ENCODE measurements at regions not wholly inside any gene's neighbourhood (a gene's known extent, or its start where the extent isn't known, plus 50 kb on each side); places are given as distances from the start of the nearest gene placed in this dataset.

GRCh38 chr13:73773168-73773549, 361.0 kb downstream of the KLF12 start:
- TF ChIP-seq CTCF (IDR thresholded peaks at IDR 0.05; ENCODE audit: unreplicated experiment): no peak
- Mint-ChIP-seq H3K27ac (no peak overlapping the region), H3K9me3 (peaks cover 4% of the 10 kb centered on the region), H3K4me3 (no peak overlapping the region), H3K36me3 (peaks cover 18% of the 10 kb centered on the region), H3K4me1 (peaks cover 8% of the 10 kb centered on the region), H3K27me3 (ENCODE audit: low read depth) (no peaks in the 10 kb centered on the region)
- DNase-seq (ENCODE audit: low spot score in 2 of 2, unreplicated experiment in 2 of 2): no peak

GRCh38 chr13:73772449-73773167, 361.6 kb downstream of the KLF12 start:
- no peak for DNase-seq (ENCODE audit: low spot score in 2 of 2, unreplicated experiment in 2 of 2)
- Mint-ChIP-seq H3K27ac (no peak overlapping the region), H3K36me3 (peaks cover 18% of the 10 kb centered on the region), H3K4me3 (no peak overlapping the region), H3K4me1 (peaks cover 13% of the 10 kb centered on the region), H3K27me3 (ENCODE audit: low read depth) (no peaks in the 10 kb centered on the region), H3K9me3 (peaks cover 4% of the 10 kb centered on the region)
- no peak for TF ChIP-seq CTCF (IDR thresholded peaks at IDR 0.05; ENCODE audit: unreplicated experiment)

- no peak overlapping the region for H3K4me3 Mint-ChIP-seq
- H3K4me1 Mint-ChIP-seq: peaks cover 46% of the 10 kb centered on the region
- H3K27ac Mint-ChIP-seq: peak overlapping the region; percentile 60
Measured at GRCh38 chr13:73767747-73768315, 366.4 kb downstream of the KLF12 start.

GRCh38 chr13:73767191-73767741, 366.9 kb downstream of the KLF12 start:
- peaks cover 4% of the 10 kb centered on the region for H3K9me3 Mint-ChIP-seq
- H3K27ac Mint-ChIP-seq: peak overlapping the region; percentile 97
- no peaks in the 10 kb centered on the region for H3K27me3 Mint-ChIP-seq (ENCODE audit: low read depth)
- DNase-seq (ENCODE audit: low spot score in 2 of 2, unreplicated experiment in 2 of 2): no peak
- peaks cover 52% of the 10 kb centered on the region for H3K4me1 Mint-ChIP-seq
- no peak overlapping the region for H3K4me3 Mint-ChIP-seq
- no peak for TF ChIP-seq CTCF (IDR thresholded peaks at IDR 0.05; ENCODE audit: unreplicated experiment)
- H3K36me3 Mint-ChIP-seq: peaks cover 3% of the 10 kb centered on the region

More at GRCh38 chr13:73767747-73768315, 366.4 kb downstream of the KLF12 start:
- TF ChIP-seq CTCF (IDR thresholded peaks at IDR 0.05; ENCODE audit: unreplicated experiment): no peak
- DNase-seq (ENCODE audit: low spot score in 2 of 2, unreplicated experiment in 2 of 2): no peak
- H3K36me3 Mint-ChIP-seq: peaks cover 6% of the 10 kb centered on the region
- peaks cover 4% of the 10 kb centered on the region for H3K9me3 Mint-ChIP-seq
- H3K27me3 Mint-ChIP-seq (ENCODE audit: low read depth): no peaks in the 10 kb centered on the region

- peaks cover under 1% of the 10 kb centered on the region for H3K36me3 Mint-ChIP-seq
- H3K4me1 Mint-ChIP-seq: peaks cover 56% of the 10 kb centered on the region
- peak overlapping the region; percentile 97 for H3K27ac Mint-ChIP-seq
- H3K9me3 Mint-ChIP-seq: no peaks in the 10 kb centered on the region
- H3K27me3 Mint-ChIP-seq (ENCODE audit: low read depth): no peaks in the 10 kb centered on the region
- TF ChIP-seq CTCF (IDR thresholded peaks at IDR 0.05; ENCODE audit: unreplicated experiment): no peak
- peak overlapping the region; percentile 50 for H3K4me3 Mint-ChIP-seq
- peak; percentile 68 to 82 for DNase-seq (ENCODE audit: low spot score in 2 of 2, unreplicated experiment in 2 of 2)
Measured at GRCh38 chr13:73765651-73766384, 368.4 kb downstream of the KLF12 start.

All from mesothelial cell of epicardium (in vitro differentiated cells).